Caco-2 (cell line): ENCODE measurements at regions not wholly inside any gene's neighbourhood (a gene's known extent, or its start where the extent isn't known, plus 50 kb on each side); places are given as distances from the start of the nearest gene placed in this dataset.

Source experiments
- BruUV-seq: library from RNA; stranded (reverse); fragments of 400-500 nt; replicated peaks from 2 replicates; lab custom pipeline; 2021; lab: Mats Ljungman, UMichigan
- CTCF ChIA-PET: fragments of 300-600 bp; sonication (Branson Sonifier 250); formaldehyde crosslinking; loops from one replicate; lab custom pipeline; 2022; ENCODE audit warnings: antibody characterized with exemption; lab: Charles Lee
- POLR2A ChIA-PET: fragments of 300-600 bp; sonication (Branson Sonifier 250); formaldehyde crosslinking; loops from one replicate; lab custom pipeline; 2022; ENCODE audit warnings: antibody characterized with exemption; lab: Charles Lee
- DNase-seq, 2 experiments: peaks; one replicate each; pipeline versions ENCODE4 v3.0.0 to v3.0.0-alpha.2; 2020 to 2022
- H3K27me3 ChIP-seq: replicated peaks from 2 replicates; pipeline ENCODE4 v1.6.0; 2011; ENCODE audit warnings: low read length; ENCODE audit not compliant: control insufficient read depth, insufficient read depth
- H3K36me3 ChIP-seq: 2 replicates; pipeline ENCODE4 v1.5.1; 2011; ENCODE audit warnings: low read length; ENCODE audit not compliant: control insufficient read depth, insufficient read depth
- H3K4me1 ChIP-seq: fragments of 250-450 bp; sonication (Bioruptor Pico); 2 replicates; pipeline ENCODE4 v1.5.1; 2020; ENCODE audit warnings: mild to moderate bottlenecking
- H3K4me3 ChIP-seq: 2 replicates; pipeline ENCODE4 v1.5.1; 2011; ENCODE audit warnings: low read depth, mild to moderate bottlenecking, control low read depth, low read length
- H3K9me3 ChIP-seq: fragments of 250-450 bp; sonication (Bioruptor Pico); 2 replicates; pipeline ENCODE4 v1.5.1; 2020; ENCODE audit warnings: mild to moderate bottlenecking, moderate library complexity
- H3K27ac Mint-ChIP-seq: one replicate; pipeline ENCODE4 v1.8.0; 2022; ENCODE audit warnings: mixed read lengths; ENCODE audit not compliant: unreplicated experiment
- H3K27me3 Mint-ChIP-seq: one replicate; pipeline ENCODE4 v1.8.0; 2022; ENCODE audit warnings: mixed read lengths; ENCODE audit not compliant: insufficient read depth, unreplicated experiment
- H3K36me3 Mint-ChIP-seq: one replicate; pipeline ENCODE4 v1.8.0; 2022; ENCODE audit warnings: mild to moderate bottlenecking, mixed read lengths; ENCODE audit not compliant: insufficient read depth, unreplicated experiment
- H3K4me1 Mint-ChIP-seq: one replicate; pipeline ENCODE4 v1.8.0; 2022; ENCODE audit warnings: low read depth, mixed read lengths; ENCODE audit not compliant: unreplicated experiment
- H3K4me3 Mint-ChIP-seq: one replicate; pipeline ENCODE4 v1.8.0; 2022; ENCODE audit warnings: mild to moderate bottlenecking, moderate library complexity, mixed read lengths; ENCODE audit not compliant: unreplicated experiment
- H3K9me3 Mint-ChIP-seq: one replicate; pipeline ENCODE4 v1.8.0; 2022; ENCODE audit warnings: mixed read lengths; ENCODE audit not compliant: unreplicated experiment
- intact Hi-C: fragments of 100-400 bp; cut with micrococcal nuclease; formaldehyde crosslinking; loops from one replicate; pipeline ENCODE4 v1.10.0; 2022; ENCODE audit not compliant: unreplicated experiment
- TF ChIP-seq, protein P1 (sequence below), 2 experiments: fragments of 200-600 bp in 1 of 2; IDR thresholded peaks; 1 replicate in 1 of 2; 2 replicates in 1 of 2; pipeline versions ENCODE4 v1.5.1 to v1.8.0; 2011 to 2022; ENCODE audit warnings: antibody characterized with exemption in 1 of 2, control low read depth in 1 of 2, inconsistent platforms in 1 of 2, low read depth in 1 of 2, low read length in 1 of 2, mild to moderate bottlenecking in 1 of 2, moderate library complexity in 1 of 2; ENCODE audit not compliant: insufficient read depth in 1 of 2, severe bottlenecking in 1 of 2, unreplicated experiment in 1 of 2

DNA sequence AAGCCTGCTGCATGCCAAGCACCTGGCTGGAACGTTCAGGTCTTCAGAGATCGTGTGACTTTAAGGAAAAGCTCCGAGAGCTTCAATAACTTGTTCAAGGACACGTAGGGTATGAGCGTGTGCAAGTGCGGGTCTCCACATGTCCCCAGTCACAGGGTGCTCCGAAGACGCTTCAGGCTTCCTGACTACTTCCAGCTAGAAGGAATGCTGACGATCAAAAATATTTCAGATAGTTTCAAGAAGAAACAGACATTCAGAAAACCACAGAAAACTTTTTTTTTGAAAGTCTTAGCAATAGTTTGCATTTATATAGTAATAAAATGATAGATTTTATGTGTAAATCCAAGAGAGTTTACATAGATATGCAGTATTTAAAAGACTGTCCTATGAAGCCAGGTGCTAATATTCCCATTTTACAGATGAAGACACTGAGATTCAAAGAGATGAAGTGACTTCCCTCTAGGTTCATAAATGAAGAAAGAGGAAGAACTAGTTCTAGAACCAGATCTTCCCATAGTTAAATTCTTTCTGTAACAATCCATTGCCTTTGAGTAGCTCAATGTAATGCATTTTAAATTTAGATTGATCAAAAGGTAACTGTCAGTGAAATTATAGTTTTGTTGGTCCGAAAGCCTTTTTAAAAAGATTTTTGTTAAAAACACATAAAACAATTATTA is 247.6 kb downstream of the MYLK4 start:
- ChIA-PET CTCF (no interaction called here), POLR2A (no interaction called here)
- H3K9me3 Mint-ChIP-seq: peaks cover 8% of the 10 kb centered on the region

DNA sequence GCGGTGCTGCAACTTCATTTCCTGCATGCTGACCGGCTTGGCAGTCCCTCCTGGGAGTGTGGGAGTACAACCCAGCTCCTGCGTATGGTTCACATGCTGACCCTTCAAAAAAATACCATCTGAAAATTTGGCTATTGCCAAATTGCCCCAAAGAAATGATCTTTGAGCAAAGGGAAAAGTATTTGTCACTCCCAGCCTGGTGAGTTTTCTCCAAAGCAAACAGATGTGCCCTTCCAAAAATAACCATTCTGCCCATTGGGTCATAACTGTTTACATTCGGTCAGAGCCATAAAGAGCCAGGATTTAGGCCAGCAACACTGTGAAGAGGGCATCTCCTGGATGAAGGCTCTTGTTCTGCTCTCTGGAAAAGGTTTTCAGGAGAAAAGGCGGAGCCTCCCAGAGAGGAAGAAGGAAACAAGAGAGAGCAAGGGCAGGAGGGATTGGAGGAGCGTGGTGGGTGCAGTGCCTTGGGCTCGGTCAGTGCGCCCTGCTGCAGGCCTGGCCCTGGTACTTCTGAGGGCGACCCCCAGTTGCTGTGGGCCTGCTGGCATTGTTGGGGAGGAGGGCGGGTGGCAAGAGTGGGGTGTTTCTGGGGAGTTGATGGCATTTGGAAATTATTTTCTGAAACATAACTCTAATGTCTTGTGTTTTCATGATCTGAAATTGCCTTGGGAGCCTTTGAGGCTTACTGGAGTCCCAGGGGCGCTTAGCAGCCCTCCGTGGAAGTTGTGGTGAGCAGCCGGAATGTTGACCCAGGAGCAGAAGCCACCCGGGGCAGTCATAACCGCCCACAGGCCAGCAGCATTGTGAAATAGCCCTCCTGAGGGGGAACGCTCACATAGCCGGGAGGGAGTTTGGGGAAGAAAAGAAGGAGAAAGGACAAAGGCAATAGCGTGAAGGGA is 248.4 kb downstream of the MYLK4 start:
- POLR2A ChIA-PET: no interaction called here
- TF ChIP-seq, protein P1, sequence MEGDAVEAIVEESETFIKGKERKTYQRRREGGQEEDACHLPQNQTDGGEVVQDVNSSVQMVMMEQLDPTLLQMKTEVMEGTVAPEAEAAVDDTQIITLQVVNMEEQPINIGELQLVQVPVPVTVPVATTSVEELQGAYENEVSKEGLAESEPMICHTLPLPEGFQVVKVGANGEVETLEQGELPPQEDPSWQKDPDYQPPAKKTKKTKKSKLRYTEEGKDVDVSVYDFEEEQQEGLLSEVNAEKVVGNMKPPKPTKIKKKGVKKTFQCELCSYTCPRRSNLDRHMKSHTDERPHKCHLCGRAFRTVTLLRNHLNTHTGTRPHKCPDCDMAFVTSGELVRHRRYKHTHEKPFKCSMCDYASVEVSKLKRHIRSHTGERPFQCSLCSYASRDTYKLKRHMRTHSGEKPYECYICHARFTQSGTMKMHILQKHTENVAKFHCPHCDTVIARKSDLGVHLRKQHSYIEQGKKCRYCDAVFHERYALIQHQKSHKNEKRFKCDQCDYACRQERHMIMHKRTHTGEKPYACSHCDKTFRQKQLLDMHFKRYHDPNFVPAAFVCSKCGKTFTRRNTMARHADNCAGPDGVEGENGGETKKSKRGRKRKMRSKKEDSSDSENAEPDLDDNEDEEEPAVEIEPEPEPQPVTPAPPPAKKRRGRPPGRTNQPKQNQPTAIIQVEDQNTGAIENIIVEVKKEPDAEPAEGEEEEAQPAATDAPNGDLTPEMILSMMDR (IDR thresholded peaks at IDR 0.05; ENCODE audit: insufficient read depth in 1 of 2, low read depth in 1 of 2, low read length in 1 of 2, severe bottlenecking in 1 of 2, unreplicated experiment in 1 of 2): no peak
- BruUV-seq: no TSS peak
- H3K36me3 ChIP-seq: no peaks in the 10 kb centered on the region
- intact Hi-C loops: no loop called here
- peaks cover under 1% of the 10 kb centered on the region for H3K9me3 Mint-ChIP-seq
- peaks cover 41% of the 10 kb centered on the region for H3K4me1 ChIP-seq
- no peaks in the 10 kb centered on the region for H3K27me3 Mint-ChIP-seq
- H3K4me1 Mint-ChIP-seq: peaks cover 36% of the 10 kb centered on the region
- H3K4me3 Mint-ChIP-seq: no peak overlapping the region
- DNase-seq: no peak
- no peak overlapping the region for H3K4me3 ChIP-seq
- H3K27me3 ChIP-seq: no peaks in the 10 kb centered on the region
- CTCF ChIA-PET: no interaction called here
- no peaks in the 10 kb centered on the region for H3K9me3 ChIP-seq
- peaks cover 5% of the 10 kb centered on the region for H3K36me3 Mint-ChIP-seq
- peak overlapping the region; percentile 26 for H3K27ac Mint-ChIP-seq

More for the DNA sequence above, 247.6 kb downstream of the MYLK4 start:
- intact Hi-C loops: no loop called here
- TF ChIP-seq, protein P1 (IDR thresholded peaks at IDR 0.05; ENCODE audit: insufficient read depth in 1 of 2, low read depth in 1 of 2, low read length in 1 of 2, severe bottlenecking in 1 of 2, unreplicated experiment in 1 of 2): no peak
- no peak for DNase-seq
- Histone ChIP-seq H3K36me3 (no peaks in the 10 kb centered on the region), H3K4me1 (peaks cover 41% of the 10 kb centered on the region), H3K27me3 (no peaks in the 10 kb centered on the region), H3K9me3 (no peaks in the 10 kb centered on the region), H3K4me3 (no peak overlapping the region)
- Mint-ChIP-seq H3K36me3 (no peaks in the 10 kb centered on the region), H3K27ac (peak overlapping the region; percentile 5), H3K4me1 (peaks cover 36% of the 10 kb centered on the region), H3K27me3 (no peaks in the 10 kb centered on the region), H3K4me3 (no peak overlapping the region)
- no TSS peak for BruUV-seq

DNA sequence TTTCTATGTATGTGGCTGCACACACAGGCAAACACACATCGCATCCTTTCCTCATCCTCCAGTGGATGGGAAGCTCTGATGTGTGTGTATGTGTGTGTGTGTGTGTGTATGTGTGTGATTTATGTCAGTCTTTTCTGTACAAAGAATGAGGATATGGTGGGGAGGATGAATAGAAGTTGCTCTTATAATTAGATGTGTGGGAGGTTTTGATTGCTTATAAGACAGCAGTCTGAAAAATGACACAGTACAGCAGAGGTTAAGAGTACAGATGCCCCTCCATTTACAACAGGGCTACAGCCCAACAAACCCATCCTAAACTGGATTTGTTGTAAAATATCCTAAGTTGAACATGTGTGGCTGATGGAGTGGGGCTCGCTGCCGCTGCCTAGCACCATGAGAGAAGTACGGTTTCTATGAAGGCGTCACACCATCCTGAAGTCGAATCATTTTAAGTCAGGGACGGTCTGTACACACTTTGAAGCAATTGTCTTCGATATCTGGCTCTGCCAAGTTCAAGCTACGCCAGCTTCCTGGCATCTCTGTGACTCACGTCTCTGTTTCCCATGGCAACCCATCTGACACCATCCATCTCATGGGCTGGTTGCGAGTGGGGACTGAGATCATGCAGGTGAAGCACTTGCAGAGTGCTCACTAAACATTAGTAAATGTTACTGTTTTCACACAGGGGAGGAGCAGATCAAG is 252.6 kb downstream of the MYLK4 start:
- H3K36me3 Mint-ChIP-seq: peaks cover 5% of the 10 kb centered on the region
- Histone ChIP-seq H3K4me1 (peaks cover 10% of the 10 kb centered on the region), H3K36me3 (no peaks in the 10 kb centered on the region), H3K27me3 (no peaks in the 10 kb centered on the region), H3K9me3 (no peaks in the 10 kb centered on the region), H3K4me3 (no peak overlapping the region)
- ChIA-PET POLR2A (no interaction called here), CTCF (no interaction called here)
- BruUV-seq: no TSS peak
- no peaks in the 10 kb centered on the region for H3K27me3 Mint-ChIP-seq
- H3K4me3 Mint-ChIP-seq: no peak overlapping the region
- TF ChIP-seq, protein P1 (IDR thresholded peaks at IDR 0.05; ENCODE audit: insufficient read depth in 1 of 2, low read depth in 1 of 2, low read length in 1 of 2, severe bottlenecking in 1 of 2, unreplicated experiment in 1 of 2): no peak
- no peak overlapping the region for H3K27ac Mint-ChIP-seq
- peaks cover 10% of the 10 kb centered on the region for H3K4me1 Mint-ChIP-seq
- DNase-seq: no peak
- peaks cover 9% of the 10 kb centered on the region for H3K9me3 Mint-ChIP-seq
- intact Hi-C loops: no loop called here
